Right lobe of liver (tissue), 4 donors: ENCODE measurements at regions not wholly inside any gene's neighbourhood (a gene's known extent, or its start where the extent isn't known, plus 50 kb on each side); places are given as distances from the start of the nearest gene placed in this dataset.
"Not testable (repeated sequence)": the region's sequence is repeated elsewhere in the genome, so short reads cannot be mapped to it uniquely, and the experiment has no call there.

Source experiments
- POLR2A ChIP-seq: fragments of 450-650 bp; IDR thresholded peaks from one replicate; pipeline ENCODE4 v1.6.1; 2017; ENCODE audit warnings: antibody characterized with exemption, mild to moderate bottlenecking
- TF ChIP-seq, protein P1 (sequence below), 4 donors: fragments of 200-600 bp in 3 of 4; fragments of 450-650 bp in 1 of 4; IDR thresholded peaks; one replicate each; pipeline versions ENCODE4 v1.5.1 to v1.8.0; 2016 to 2022; ENCODE audit warnings: antibody characterized with exemption in 4 of 4, mild to moderate bottlenecking in 2 of 4
- donor health status: DM: no; HTN: no; CAD: no.
- donor health status: DM: no; HTN: no; CAD: no.
- donor health status: DM: no; HTN: yes; CAD: no.

GRCh38 chr12:131205275-131205933 lies 251.7 kb downstream of the ADGRD1 start:
- TF ChIP-seq, protein P1, sequence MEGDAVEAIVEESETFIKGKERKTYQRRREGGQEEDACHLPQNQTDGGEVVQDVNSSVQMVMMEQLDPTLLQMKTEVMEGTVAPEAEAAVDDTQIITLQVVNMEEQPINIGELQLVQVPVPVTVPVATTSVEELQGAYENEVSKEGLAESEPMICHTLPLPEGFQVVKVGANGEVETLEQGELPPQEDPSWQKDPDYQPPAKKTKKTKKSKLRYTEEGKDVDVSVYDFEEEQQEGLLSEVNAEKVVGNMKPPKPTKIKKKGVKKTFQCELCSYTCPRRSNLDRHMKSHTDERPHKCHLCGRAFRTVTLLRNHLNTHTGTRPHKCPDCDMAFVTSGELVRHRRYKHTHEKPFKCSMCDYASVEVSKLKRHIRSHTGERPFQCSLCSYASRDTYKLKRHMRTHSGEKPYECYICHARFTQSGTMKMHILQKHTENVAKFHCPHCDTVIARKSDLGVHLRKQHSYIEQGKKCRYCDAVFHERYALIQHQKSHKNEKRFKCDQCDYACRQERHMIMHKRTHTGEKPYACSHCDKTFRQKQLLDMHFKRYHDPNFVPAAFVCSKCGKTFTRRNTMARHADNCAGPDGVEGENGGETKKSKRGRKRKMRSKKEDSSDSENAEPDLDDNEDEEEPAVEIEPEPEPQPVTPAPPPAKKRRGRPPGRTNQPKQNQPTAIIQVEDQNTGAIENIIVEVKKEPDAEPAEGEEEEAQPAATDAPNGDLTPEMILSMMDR (IDR thresholded peaks at IDR 0.05): not testable (repeated sequence)
- TF ChIP-seq POLR2A: not testable (repeated sequence)
